ENCODE measurements at regions not wholly inside any gene's neighbourhood (a gene's known extent, or its start where the extent isn't known, plus 50 kb on each side); places are given as distances from the start of the nearest gene placed in this dataset.
"Not testable (repeated sequence)": the region's sequence is repeated elsewhere in the genome, so short reads cannot be mapped to it uniquely, and the experiment has no call there.

GRCh38 chr11:89659414-89659813, 50.7 kb upstream of the TRIM77 start:
- not testable (repeated sequence) for TF ChIP-seq CTCF, POLR2A, EP300 (IDR thresholded peaks at IDR 0.05)
